T-helper 2 cell treated with Interferon-gamma antibody and Interleukin-4, amounts not matched to agents 100 ng/mL and 5 ng/mL, for 36 hours (primary cell): ENCODE measurements at regions not wholly inside any gene's neighbourhood (a gene's known extent, or its start where the extent isn't known, plus 50 kb on each side); places are given as distances from the start of the nearest gene placed in this dataset.

ENCODE experiments used
- intact Hi-C: fragments of 100-400 bp; cut with micrococcal nuclease; formaldehyde crosslinking; loops from one replicate; pipeline ENCODE4 v1.15.1; 2023

DNA sequence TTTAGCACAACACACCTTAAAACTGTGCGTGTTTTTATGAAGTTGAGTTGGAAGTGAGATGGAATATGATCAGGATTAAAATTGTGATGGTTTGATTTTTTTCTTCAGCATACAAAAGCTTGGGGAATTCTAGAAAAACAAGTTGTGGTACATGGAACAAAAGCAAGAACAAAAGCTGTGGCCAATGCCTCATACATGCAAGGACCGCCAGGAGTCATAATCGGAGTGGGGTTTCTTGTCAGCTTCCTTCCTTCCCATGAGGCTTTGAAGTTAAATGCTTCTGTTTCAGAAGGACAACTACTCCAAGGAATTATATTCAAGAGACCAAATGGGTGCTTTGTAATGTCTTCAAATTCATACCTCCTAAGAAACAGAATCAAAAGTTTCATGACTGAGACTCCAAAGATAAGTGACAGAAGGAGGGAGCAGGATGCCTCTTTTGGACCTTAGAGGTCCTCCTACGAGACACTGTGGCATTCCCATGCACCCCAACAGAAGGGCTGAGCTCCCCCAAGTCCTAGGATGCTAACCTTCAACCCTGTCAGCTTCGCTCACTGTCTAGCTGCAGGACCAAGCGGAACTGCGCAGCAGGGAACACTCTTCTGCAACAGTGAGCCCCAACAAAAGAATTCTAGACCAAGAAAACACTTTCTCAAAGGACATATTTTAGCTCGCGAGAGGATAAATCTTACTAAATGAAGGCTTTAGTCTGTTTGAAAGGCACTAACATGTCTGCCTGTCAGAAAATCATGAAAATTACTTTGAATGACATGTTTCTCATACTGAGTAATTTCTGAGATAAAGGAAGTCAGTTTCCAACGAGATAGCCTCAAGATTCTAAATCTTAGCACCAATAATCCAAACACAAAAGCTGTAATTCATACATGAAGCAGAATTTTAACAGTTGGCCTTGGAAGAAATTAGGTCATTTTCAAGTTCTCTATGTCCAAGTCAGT lies 108.5 kb upstream of the NHSL1 start:
- intact Hi-C loops, result no loop called here

DNA sequence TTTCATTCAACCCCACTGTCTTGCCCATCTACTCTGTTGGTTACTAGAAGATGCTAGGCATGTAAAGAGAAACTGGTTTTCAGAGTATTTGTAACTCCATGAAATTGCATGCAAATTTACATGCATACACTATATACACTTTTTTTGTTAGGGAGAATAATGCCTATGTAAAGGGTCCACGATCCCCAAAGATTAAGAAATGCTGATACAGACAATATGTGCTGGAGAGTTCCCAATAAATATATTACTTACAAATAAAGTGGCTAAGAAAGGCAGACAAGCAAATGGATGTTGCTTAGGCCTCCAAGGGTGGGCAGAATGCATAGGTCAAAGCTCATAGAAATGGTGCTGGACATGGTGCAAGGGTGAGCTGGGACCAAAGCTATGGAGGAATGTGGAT lies 109.6 kb upstream of the NHSL1 start:
- intact Hi-C loops, result no loop called here

- intact Hi-C loops, result no loop called here
These were observed 110.6 kb upstream of the NHSL1 start for GRCh38 chr6:138609801-138610430.

GRCh38 chr6:138610816-138611215 lies 111.5 kb upstream of the NHSL1 start:
- intact Hi-C loops, result no loop called here

GRCh38 chr6:138614151-138614550 lies 114.9 kb upstream of the NHSL1 start:
- intact Hi-C loops, result no loop called here

DNA sequence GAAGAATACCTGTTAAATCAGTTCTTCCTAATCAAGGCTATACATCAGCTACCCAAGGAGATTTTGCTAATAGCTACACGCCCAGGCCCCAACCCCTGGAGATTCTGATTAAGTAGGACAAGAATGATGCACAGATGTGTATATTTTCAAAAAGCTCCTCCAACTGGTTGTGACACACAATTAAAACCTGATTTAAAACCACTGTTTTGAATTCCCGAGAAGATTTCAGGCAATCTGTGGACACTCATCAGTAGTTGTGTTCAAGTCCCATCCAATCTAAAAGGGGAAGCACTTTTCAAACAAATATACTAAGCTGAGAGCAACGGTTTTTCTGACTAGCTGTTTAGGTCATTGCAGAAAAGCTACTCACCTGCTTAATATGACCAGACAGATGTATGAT lies 118.9 kb upstream of the NHSL1 start:
- intact Hi-C loops, result no loop called here

- intact Hi-C loops, result no loop called here
These were observed 121.3 kb upstream of the NHSL1 start for GRCh38 chr6:138620630-138621029.

DNA sequence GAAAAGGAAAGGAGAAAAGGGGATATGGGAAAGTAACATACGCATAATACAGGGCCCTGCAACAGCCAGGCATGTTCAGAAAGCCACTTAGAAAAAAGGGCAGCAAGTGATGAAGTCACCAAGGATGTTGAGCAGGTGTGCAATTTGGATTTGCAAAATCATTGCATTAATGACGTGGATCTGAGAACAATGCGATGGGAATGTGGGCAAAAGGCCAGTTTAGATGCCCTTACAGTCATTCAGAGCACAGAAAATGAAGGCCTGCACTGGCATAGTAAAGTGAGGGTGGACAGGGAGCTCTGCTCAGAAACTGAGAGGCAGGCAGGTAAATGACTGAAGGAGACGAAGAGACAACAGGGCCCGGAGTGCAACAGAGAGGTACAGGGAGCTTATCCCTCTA lies 123.7 kb upstream of the NHSL1 start:
- intact Hi-C loops, result no loop called here

- intact Hi-C loops, result no loop called here
These were observed 132.3 kb upstream of the NHSL1 start for GRCh38 chr6:138631566-138631965.

DNA sequence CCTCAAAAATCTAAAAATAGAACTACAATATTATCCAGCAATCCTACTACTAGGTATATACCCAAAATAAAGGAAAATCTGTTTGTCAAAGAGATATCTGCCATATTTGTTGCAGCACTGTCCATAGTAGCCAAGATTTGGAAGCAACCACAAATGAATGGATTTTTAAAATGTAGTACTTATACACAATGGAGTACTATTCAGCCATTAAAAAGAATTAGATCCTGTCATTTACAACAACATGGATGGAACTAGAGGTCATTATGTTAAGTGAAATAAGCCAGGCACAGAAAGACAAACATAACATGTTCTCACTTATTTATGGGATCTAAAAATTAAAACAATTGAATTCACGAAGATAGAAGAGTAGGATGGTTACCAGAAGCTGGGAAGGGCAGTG lies 135.7 kb upstream of the CCDC28A start:
- intact Hi-C loops, result no loop called here

- intact Hi-C loops, result no loop called here
These were observed 135.0 kb upstream of the CCDC28A start for GRCh38 chr6:138638604-138639003.

- intact Hi-C loops, result no loop called here
These were observed 133.5 kb upstream of the CCDC28A start for GRCh38 chr6:138640028-138640427.

GRCh38 chr6:138643210-138643609 lies 130.4 kb upstream of the CCDC28A start:
- intact Hi-C loops, result no loop called here

GRCh38 chr6:138645976-138646640 lies 127.5 kb upstream of the CCDC28A start:
- intact Hi-C loops, result no loop called here

DNA sequence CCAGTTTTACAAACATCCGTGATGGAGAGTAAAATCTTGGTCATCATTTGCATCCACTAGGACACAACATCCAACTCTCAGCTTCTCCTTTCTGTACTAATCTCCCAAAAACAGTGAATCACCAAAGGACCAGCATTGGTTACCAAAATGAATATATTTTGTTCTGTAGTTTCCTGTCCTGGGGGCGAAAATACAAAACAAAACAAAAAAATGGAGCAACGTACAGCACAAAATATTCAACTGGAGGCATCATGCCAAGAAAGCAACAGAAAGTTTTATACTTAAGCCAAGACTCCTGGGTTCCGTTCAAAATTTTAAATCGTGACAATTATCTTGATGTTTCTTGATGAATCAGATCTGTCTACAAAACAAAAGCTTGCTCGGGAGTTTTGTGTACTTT lies 126.6 kb upstream of the CCDC28A start:
- intact Hi-C loops, result no loop called here

DNA sequence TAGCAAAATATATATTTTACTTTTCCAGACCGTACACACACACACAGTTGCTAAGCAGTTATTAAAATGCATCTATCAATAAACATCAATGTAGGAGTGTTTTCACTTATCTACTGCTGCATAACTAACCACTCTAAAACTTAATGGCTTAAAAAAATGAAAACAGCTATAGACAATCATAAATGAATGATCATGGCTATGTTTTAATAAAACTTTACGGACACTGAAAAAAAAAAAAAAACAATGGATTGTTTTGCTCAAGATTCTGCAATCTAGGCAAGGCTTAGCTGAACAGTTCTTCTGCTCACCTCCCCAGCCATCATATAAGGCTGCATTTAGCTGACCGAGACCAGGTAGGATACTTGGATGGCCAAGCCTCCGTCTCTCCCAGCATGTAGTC lies 125.4 kb upstream of the CCDC28A start:
- intact Hi-C loops, result no loop called here

DNA sequence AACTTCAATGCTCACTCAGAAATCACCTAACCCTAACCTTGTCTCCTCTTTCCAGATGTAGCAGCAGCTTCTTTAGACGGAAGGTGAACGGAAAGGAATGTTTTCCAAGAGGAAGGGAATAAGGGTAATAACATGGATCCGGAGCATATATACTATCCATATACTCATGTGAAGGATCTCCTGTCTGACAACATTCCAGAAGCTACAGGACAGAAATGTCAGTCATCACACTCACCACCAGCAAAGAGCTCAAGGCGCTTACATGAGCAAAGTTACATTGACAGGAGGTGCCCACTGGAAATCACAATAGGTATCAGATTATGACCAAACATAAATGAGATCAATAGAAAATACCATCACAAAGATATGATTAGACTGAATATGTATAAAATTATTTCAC lies 122.1 kb upstream of the CCDC28A start:
- intact Hi-C loops, result no loop called here

GRCh38 chr6:138652824-138653223 lies 120.7 kb upstream of the CCDC28A start:
- intact Hi-C loops, result no loop called here

DNA sequence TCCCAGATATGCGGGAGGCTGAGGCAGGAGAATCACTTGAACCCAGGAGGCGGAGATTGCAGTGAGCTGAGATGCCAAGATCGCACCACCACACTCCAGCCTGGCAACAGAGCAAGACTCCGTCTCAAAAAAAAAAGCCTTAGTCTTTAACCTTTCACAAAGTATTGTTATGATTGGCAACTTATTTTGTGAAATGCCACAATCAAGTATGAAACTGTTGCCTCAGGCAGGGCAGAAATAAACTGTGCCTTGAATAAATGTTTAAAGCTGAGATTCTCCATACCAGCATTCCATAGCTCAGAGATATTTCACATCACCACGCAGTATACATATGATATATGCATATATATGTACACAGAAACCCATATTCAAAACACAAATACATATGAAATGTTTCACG lies 120.1 kb upstream of the CCDC28A start:
- intact Hi-C loops, result no loop called here

DNA sequence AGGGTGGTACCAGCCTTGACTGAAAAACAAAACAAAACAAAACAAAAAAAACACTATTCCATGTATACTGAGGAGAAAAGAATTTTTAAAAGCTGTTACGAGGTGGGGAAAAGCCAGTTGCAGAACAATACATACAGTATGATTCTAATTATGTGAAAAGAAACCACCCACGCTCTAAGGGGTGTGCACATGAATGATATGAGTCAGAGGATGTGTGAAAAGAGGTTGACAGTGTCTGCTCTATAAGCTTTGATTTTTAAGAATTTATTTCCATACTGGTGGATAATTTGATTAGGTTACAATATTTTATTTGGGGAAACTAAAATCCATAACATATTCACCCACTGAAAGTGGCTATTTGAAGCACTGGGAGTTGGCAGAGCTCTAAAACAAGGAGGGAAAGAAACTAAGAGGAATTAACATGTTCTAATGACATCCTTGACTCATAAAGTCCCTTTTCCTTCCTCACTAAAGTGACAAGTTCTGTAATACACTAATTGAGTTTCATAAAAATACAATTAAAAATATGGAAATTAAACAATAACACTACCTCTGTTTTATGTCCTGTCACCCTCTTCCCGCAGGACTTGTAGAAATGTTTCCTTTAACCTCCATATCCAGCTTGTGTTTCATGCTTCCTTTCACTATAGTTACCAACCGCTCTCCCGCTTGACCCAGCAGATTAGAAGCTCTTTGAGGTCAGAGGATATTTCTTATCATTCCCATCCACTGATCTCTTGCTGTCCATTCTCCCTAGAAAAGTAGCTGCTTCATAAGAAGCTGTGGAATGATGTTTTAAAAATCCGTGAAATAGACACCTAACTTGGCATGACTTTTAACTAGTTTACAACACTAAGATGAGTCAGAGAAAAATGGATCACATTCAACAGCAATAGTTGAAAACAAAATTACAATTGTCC lies 118.6 kb upstream of the CCDC28A start:
- intact Hi-C loops, result loop anchor here (2.0 kb wide), 1 partner anchor 62 kb away; no protein-coding TSS in a partner anchor

DNA sequence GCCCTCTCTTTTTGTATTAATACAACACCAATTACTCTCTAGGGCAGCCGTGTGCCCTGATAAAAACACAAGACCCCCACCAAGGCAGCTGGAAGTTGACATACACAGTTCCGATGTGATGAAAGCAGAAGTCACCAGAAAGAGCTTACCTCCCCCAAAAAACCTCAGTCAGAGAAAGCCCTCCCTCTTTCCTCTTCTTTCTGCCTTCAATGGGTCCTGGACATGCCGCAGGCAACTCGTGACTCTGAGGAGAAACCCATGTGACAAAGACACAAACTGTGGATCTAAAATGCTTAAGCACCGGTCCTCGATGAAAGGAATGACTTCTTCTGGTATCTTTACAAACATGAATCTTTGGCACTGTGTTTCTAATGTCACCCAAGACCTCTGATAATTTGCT lies 117.7 kb upstream of the CCDC28A start:
- intact Hi-C loops, result loop anchor here (2.0 kb wide), 1 partner anchor 63 kb away; no protein-coding TSS in a partner anchor
